B cell (primary cell): ENCODE measurements at regions not wholly inside any gene's neighbourhood (a gene's known extent, or its start where the extent isn't known, plus 50 kb on each side); places are given as distances from the start of the nearest gene placed in this dataset.

Source experiments
- CTCF ChIP-seq: fragments of 200-600 bp; IDR thresholded peaks from one replicate; pipeline ENCODE4 v1.8.0; 2022; ENCODE audit warnings: antibody characterized with exemption, mild to moderate bottlenecking
- EZH2 ChIP-seq: IDR thresholded peaks from 2 replicates; pipeline ENCODE4 v1.6.1; 2012; ENCODE audit warnings: borderline replicate concordance, low read depth, mild to moderate bottlenecking, moderate library complexity, low read length; ENCODE audit not compliant: insufficient read depth, poor library complexity, severe bottlenecking

GRCh38 chrX:66760651-66761050 is 121.8 kb upstream of the EDA2R start:
- TF ChIP-seq CTCF (no peak), EZH2 (no peak)
